SK-N-MC (cell line): ENCODE measurements at regions not wholly inside any gene's neighbourhood (a gene's known extent, or its start where the extent isn't known, plus 50 kb on each side); places are given as distances from the start of the nearest gene placed in this dataset.

ENCODE experiments used
- EZH2 ChIP-seq: fragments of 200-600 bp; sonication (generic); IDR thresholded peaks from one replicate; pipeline ENCODE4 v1.6.1; 2017; ENCODE audit warnings: antibody characterized with exemption
- POLR2AphosphoS5 ChIP-seq: IDR thresholded peaks from 2 replicates; pipeline ENCODE4 v1.6.1; 2012; ENCODE audit warnings: mild to moderate bottlenecking, low read depth, low read length, borderline replicate concordance

DNA sequence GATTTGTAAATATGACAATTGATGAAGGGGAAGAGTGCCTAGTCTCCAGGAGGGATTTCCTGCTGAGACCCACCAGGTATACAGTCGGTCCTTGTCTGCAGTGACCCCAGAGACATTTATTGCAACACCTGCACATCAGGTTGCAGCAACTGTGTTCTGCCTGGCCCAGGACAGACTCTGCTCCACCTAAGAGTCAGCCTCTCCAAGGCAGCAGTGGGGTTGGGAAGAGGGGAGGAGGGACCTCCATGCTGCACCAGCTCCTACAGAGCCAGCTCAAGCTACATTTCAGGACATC lies 120.4 kb upstream of the IRF2BP2 start:
- TF ChIP-seq EZH2: no peak
- TF ChIP-seq POLR2AphosphoS5: no peak
